Neural crest cell (in vitro differentiated cells): ENCODE measurements at regions not wholly inside any gene's neighbourhood (a gene's known extent, or its start where the extent isn't known, plus 50 kb on each side); places are given as distances from the start of the nearest gene placed in this dataset.

Experiments used
- DNase-seq: peaks from one replicate; pipeline ENCODE4 v3.0.0; 2021; ENCODE audit warnings: low read depth, mixed read lengths, low spot score
- H3K27ac Mint-ChIP-seq: one replicate; pipeline ENCODE4 v1.8.0; 2021; ENCODE audit warnings: mild to moderate bottlenecking, mixed read lengths; ENCODE audit not compliant: unreplicated experiment
- H3K27me3 Mint-ChIP-seq: 2 replicates; pipeline ENCODE4 v1.8.0; 2021; ENCODE audit warnings: low read depth, mild to moderate bottlenecking, mixed read lengths
- H3K36me3 Mint-ChIP-seq: 2 replicates; pipeline ENCODE4 v1.8.0; 2021; ENCODE audit warnings: low read depth, mild to moderate bottlenecking, mixed read lengths
- H3K4me1 Mint-ChIP-seq: 2 replicates; pipeline ENCODE4 v1.8.0; 2021; ENCODE audit warnings: mixed read lengths
- H3K4me3 Mint-ChIP-seq: one replicate; pipeline ENCODE4 v1.8.0; 2021; ENCODE audit warnings: mild to moderate bottlenecking, mixed read lengths
- H3K9me3 Mint-ChIP-seq: 2 replicates; pipeline ENCODE4 v1.8.0; 2021; ENCODE audit warnings: mixed read lengths
- TF ChIP-seq, protein P1 (sequence below): fragments of 200-600 bp; sonication (generic); conservative IDR thresholded peaks from 2 replicates; pipeline ENCODE4 v1.5.0; 2021; ENCODE audit warnings: antibody characterized with exemption, mild to moderate bottlenecking

DNA sequence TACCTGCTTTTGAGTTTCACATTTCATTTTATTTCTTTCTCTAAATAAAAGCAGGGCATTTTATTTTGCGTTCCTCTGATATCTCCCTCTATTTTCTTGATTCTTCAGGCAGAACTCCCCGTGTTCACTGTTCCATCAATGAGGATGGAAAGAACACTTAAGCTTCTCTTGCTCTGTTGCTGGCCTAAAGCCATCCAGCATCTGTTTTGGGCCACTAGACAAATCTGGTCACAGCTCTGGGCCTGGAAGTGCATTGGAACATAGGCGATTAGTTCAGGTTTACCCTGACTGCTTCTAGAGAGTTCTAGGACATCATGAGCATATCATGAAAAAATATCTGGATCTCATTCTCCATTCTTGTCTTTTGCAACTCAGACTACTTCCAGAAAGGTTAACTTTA is 611.2 kb downstream of the UTRN start:
- H3K27me3 Mint-ChIP-seq: no peaks in the 10 kb centered on the region
- H3K4me3 Mint-ChIP-seq: no peak overlapping the region
- H3K36me3 Mint-ChIP-seq: no peaks in the 10 kb centered on the region
- no peak overlapping the region for H3K27ac Mint-ChIP-seq
- TF ChIP-seq, protein P1, sequence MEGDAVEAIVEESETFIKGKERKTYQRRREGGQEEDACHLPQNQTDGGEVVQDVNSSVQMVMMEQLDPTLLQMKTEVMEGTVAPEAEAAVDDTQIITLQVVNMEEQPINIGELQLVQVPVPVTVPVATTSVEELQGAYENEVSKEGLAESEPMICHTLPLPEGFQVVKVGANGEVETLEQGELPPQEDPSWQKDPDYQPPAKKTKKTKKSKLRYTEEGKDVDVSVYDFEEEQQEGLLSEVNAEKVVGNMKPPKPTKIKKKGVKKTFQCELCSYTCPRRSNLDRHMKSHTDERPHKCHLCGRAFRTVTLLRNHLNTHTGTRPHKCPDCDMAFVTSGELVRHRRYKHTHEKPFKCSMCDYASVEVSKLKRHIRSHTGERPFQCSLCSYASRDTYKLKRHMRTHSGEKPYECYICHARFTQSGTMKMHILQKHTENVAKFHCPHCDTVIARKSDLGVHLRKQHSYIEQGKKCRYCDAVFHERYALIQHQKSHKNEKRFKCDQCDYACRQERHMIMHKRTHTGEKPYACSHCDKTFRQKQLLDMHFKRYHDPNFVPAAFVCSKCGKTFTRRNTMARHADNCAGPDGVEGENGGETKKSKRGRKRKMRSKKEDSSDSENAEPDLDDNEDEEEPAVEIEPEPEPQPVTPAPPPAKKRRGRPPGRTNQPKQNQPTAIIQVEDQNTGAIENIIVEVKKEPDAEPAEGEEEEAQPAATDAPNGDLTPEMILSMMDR: no peak
- H3K9me3 Mint-ChIP-seq: no peaks in the 10 kb centered on the region
- no peak for DNase-seq
- H3K4me1 Mint-ChIP-seq: peaks cover 12% of the 10 kb centered on the region

GRCh38 chr6:144896871-144897270 is 611.7 kb downstream of the UTRN start:
- H3K4me3 Mint-ChIP-seq: no peak overlapping the region
- H3K36me3 Mint-ChIP-seq: no peaks in the 10 kb centered on the region
- no peak overlapping the region for H3K27ac Mint-ChIP-seq
- H3K4me1 Mint-ChIP-seq: peaks cover 12% of the 10 kb centered on the region
- peaks cover 2% of the 10 kb centered on the region for H3K9me3 Mint-ChIP-seq
- TF ChIP-seq, protein P1: no peak
- DNase-seq: no peak
- no peaks in the 10 kb centered on the region for H3K27me3 Mint-ChIP-seq

- peaks cover 3% of the 10 kb centered on the region for H3K9me3 Mint-ChIP-seq
- H3K27me3 Mint-ChIP-seq: no peaks in the 10 kb centered on the region
- no peaks in the 10 kb centered on the region for H3K36me3 Mint-ChIP-seq
- no peak for DNase-seq
- no peak overlapping the region for H3K4me3 Mint-ChIP-seq
- H3K4me1 Mint-ChIP-seq: peaks cover 12% of the 10 kb centered on the region
- no peak overlapping the region for H3K27ac Mint-ChIP-seq
- TF ChIP-seq, protein P1: no peak
These were observed 612.3 kb downstream of the UTRN start for GRCh38 chr6:144897441-144897921.

DNA sequence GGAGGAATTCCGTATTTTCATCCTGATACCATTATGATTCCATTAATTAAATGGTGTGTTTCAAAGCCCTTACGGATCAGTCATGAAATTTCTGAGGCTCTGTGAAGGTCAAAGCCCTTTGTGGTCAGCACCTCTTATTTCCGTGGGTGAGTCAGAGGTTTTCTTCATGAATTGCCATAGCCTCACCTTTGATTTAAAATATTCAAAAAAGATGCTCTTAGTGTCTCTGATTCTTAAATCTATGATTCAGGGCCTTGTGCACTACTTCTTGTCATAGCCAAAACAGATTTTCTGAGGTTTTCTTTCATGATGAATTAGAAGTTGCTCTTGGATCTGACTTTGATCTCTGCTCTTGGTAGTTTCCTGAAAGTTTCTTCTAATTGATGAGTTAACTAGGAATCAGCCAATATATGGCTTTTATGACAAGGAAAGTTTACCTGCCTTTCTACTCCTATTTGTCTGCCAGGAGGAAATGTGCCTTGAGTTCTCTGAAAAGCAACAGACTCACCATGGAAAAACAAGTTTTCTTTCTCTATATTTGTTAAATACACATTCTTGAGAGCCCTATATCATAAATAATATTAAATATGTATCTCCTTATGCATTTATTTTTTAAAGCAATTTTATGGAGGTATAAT is 613.0 kb downstream of the UTRN start:
- DNase-seq: no peak
- H3K36me3 Mint-ChIP-seq: no peaks in the 10 kb centered on the region
- peaks cover 3% of the 10 kb centered on the region for H3K9me3 Mint-ChIP-seq
- no peak overlapping the region for H3K27ac Mint-ChIP-seq
- TF ChIP-seq, protein P1: no peak
- no peaks in the 10 kb centered on the region for H3K27me3 Mint-ChIP-seq
- peaks cover 12% of the 10 kb centered on the region for H3K4me1 Mint-ChIP-seq
- H3K4me3 Mint-ChIP-seq: no peak overlapping the region

GRCh38 chr6:144898741-144899140 is 613.6 kb downstream of the UTRN start:
- H3K36me3 Mint-ChIP-seq: no peaks in the 10 kb centered on the region
- peaks cover 3% of the 10 kb centered on the region for H3K9me3 Mint-ChIP-seq
- H3K27ac Mint-ChIP-seq: no peak overlapping the region
- no peak overlapping the region for H3K4me3 Mint-ChIP-seq
- no peak for DNase-seq
- H3K4me1 Mint-ChIP-seq: peaks cover 12% of the 10 kb centered on the region
- TF ChIP-seq, protein P1: no peak
- H3K27me3 Mint-ChIP-seq: no peaks in the 10 kb centered on the region
